Kidney (tissue), 13 donors: ENCODE measurements at regions not wholly inside any gene's neighbourhood (a gene's known extent, or its start where the extent isn't known, plus 50 kb on each side); places are given as distances from the start of the nearest gene placed in this dataset.

Experiments used
- DNase-seq, 5 donors: peaks; one replicate each; pipeline ENCODE4 v3.0.0-alpha.2; 2013 to 2020
- FAIRE-seq: peaks from 2 replicates; lab custom pipeline; 2012; peaks lifted over from hg19 to GRCh38; lab: Jason Lieb, UNC
- H3K27ac ChIP-seq, 2 donors: one replicate each; pipeline ENCODE4 v1.7.0; 2013; ENCODE audit warnings: low read depth in 2 of 2, low read length in 2 of 2, inconsistent platforms in 1 of 2
- H3K27me3 ChIP-seq: one replicate; pipeline ENCODE4 v1.7.1; 2013; ENCODE audit warnings: low read length, inconsistent platforms; ENCODE audit not compliant: control insufficient read depth, insufficient read depth
- H3K36me3 ChIP-seq, 3 donors: one replicate each; pipeline versions ENCODE4 v1.7.0 to v1.7.1; 2013; ENCODE audit warnings: low read length in 3 of 3, control low read depth in 1 of 3, inconsistent platforms in 1 of 3; ENCODE audit not compliant: insufficient read depth in 3 of 3, control insufficient read depth in 2 of 3
- H3K4me1 ChIP-seq, 3 donors: one replicate each; pipeline versions ENCODE4 v1.7.0 to v1.7.1; 2013; ENCODE audit warnings: low read length in 3 of 3, inconsistent platforms in 1 of 3, low read depth in 1 of 3; ENCODE audit not compliant: control insufficient read depth in 2 of 3, insufficient read depth in 2 of 3
- H3K4me3 ChIP-seq, 3 donors: one replicate each; pipeline versions ENCODE4 v1.7.0 to v1.8.1; 2013; ENCODE audit warnings: low read length in 3 of 3, control low read depth in 1 of 3, inconsistent platforms in 1 of 3
- H3K9ac ChIP-seq, 3 donors: one replicate each; pipeline versions ENCODE4 v1.7.0 to v1.7.1; 2013; ENCODE audit warnings: low read length in 3 of 3, control low read depth in 1 of 3, inconsistent platforms in 1 of 3
- H3K9me3 ChIP-seq, 3 donors: one replicate each; pipeline versions ENCODE4 v1.7.0 to v1.7.1; 2013; ENCODE audit warnings: low read length in 3 of 3, control low read depth in 1 of 3, inconsistent platforms in 1 of 3; ENCODE audit not compliant: control insufficient read depth in 2 of 3, insufficient read depth in 1 of 3
- intact Hi-C: fragments of 100-400 bp; cut with DNase I; formaldehyde crosslinking; loops from one replicate; pipeline ENCODE4 v1.11.1; 2022
- TF ChIP-seq, protein P1 (sequence below): IDR thresholded peaks from 3 replicates; pipeline ENCODE4 v1.5.1; 2012; ENCODE audit warnings: mild to moderate bottlenecking, moderate library complexity, borderline replicate concordance; ENCODE audit not compliant: insufficient read depth; ENCODE audit errors: extremely low read depth
- donor health status: control.
- donor health status: control.
- donor health status: control.
- donor health status: control.
- donor health status: control.
- donor health status: DM: yes; HTN: yes; CAD: no.
- donor health status: Normal renal cell carcinoma (clear cell type).

DNA sequence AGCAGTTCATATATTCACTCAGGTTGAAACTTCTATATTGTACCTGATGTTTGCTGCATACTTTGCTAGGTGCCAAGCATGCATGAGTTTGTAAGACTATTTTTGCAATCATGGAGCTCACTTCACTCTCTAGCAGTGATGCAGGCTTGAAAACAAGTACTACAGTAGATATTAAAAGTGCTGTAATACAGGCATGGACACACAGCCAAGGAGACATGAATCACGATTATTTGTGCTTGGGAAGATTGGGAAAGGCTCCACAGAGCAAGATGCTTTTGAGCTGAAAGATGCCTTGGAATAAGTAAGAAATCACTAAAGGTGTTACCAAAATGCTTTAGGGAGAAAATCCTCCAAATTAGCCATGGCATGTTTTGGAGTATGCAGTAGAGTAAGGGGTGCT is 427.4 kb downstream of the UTRN start:
- intact Hi-C loops: no loop called here
- Histone ChIP-seq H3K27ac (no peak overlapping the region), H3K36me3 (no peaks in the 10 kb centered on the region), H3K4me3 (no peak overlapping the region), H3K9ac (no peak overlapping the region), H3K4me1 (no peaks in the 10 kb centered on the region), H3K27me3 (no peaks in the 10 kb centered on the region), H3K9me3 (no peaks in the 10 kb centered on the region)
- no peak for DNase-seq
- FAIRE-seq: no peak
- TF ChIP-seq, protein P1, sequence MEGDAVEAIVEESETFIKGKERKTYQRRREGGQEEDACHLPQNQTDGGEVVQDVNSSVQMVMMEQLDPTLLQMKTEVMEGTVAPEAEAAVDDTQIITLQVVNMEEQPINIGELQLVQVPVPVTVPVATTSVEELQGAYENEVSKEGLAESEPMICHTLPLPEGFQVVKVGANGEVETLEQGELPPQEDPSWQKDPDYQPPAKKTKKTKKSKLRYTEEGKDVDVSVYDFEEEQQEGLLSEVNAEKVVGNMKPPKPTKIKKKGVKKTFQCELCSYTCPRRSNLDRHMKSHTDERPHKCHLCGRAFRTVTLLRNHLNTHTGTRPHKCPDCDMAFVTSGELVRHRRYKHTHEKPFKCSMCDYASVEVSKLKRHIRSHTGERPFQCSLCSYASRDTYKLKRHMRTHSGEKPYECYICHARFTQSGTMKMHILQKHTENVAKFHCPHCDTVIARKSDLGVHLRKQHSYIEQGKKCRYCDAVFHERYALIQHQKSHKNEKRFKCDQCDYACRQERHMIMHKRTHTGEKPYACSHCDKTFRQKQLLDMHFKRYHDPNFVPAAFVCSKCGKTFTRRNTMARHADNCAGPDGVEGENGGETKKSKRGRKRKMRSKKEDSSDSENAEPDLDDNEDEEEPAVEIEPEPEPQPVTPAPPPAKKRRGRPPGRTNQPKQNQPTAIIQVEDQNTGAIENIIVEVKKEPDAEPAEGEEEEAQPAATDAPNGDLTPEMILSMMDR: no peak

DNA sequence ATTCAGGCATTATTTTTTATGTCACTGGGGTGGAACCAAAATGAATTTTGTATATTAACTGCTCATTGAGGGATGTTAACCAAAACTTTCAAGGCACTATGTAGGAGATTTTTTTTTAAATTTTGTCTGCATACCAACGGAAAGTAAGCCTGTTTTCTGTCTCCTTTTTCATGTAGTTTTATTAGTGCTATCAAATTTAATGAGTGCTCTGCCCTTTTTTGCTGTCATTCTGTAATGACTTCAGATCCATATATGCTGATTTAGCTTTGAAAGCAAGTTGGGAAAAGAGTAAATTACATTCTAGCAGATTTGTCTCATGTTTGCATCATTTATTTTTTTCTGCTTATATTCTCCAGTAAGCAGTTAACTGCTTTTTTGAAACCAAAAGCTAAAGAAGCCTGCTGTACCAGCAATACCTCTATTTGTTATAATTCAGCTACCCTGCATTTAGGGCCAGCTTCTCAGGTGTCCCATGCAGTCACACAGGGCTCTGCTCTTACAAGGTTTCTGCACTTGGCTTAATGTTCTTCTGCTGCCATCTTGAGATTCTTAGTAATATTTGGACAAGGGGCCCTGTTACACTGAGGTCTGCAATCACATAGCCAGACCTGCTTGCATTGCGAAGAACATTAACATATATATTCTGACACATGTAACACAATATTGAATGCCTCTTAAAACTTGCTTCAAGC is 429.0 kb downstream of the UTRN start:
- H3K27me3 ChIP-seq: no peaks in the 10 kb centered on the region
- H3K4me1 ChIP-seq: no peaks in the 10 kb centered on the region
- TF ChIP-seq, protein P1: no peak
- H3K4me3 ChIP-seq: no peak overlapping the region
- H3K9me3 ChIP-seq: no peaks in the 10 kb centered on the region
- no peak overlapping the region for H3K27ac ChIP-seq
- intact Hi-C loops: no loop called here
- H3K36me3 ChIP-seq: no peaks in the 10 kb centered on the region
- no peak overlapping the region for H3K9ac ChIP-seq
- peak in 2 of 5 donors; percentile 58 to 66 for DNase-seq
- FAIRE-seq: no peak

- Histone ChIP-seq H3K9me3 (no peaks in the 10 kb centered on the region), H3K27me3 (no peaks in the 10 kb centered on the region), H3K4me1 (no peaks in the 10 kb centered on the region), H3K9ac (no peak overlapping the region), H3K27ac (no peak overlapping the region), H3K4me3 (no peak overlapping the region), H3K36me3 (no peaks in the 10 kb centered on the region)
- intact Hi-C loops: no loop called here
- TF ChIP-seq, protein P1: no peak
- FAIRE-seq (no peak), DNase-seq (no peak)
Measured at GRCh38 chr6:144715344-144715743, 430.2 kb downstream of the UTRN start.

DNA sequence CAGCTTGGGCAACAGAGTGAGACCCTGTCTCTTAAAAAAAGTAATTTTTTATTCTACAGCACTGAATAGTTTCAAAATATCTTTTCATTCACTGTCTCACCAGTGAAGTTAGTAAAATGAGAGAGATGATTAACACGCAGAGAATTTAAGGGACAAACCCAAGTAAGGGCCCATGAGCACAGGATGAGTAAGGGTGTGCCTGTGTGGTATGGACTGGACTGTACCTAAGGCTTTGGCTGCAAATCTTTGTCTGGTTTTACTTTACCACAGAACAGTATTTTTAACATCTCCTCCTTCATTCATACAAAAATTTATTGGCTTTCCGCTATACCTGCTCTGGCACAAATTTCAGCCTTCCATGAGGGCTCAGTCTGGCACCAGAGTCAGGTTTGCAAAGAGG is 433.3 kb downstream of the UTRN start:
- Histone ChIP-seq H3K9ac (no peak overlapping the region), H3K9me3 (no peaks in the 10 kb centered on the region), H3K4me3 (no peak overlapping the region), H3K27ac (no peak overlapping the region), H3K27me3 (no peaks in the 10 kb centered on the region), H3K4me1 (no peaks in the 10 kb centered on the region), H3K36me3 (peaks cover 0 to 4% (median 0%) of the 10 kb centered on the region in 3 donors)
- no peak for DNase-seq
- TF ChIP-seq, protein P1: no peak
- intact Hi-C loops: no loop called here
- no peak for FAIRE-seq
